Activated T-cell treated with anti-CD3 and anti-CD28 coated beads, Interleukin-2, amount 50 U/mL, for 72 hours (primary cell): ENCODE measurements at regions not wholly inside any gene's neighbourhood (a gene's known extent, or its start where the extent isn't known, plus 50 kb on each side); places are given as distances from the start of the nearest gene placed in this dataset.
A peak's percentile ranks its signal among the peaks of the same experiment; 100 is the strongest.

ENCODE experiments used
- ATAC-seq, 2 donors: fragments of 150-1000 bp; cut with Tn5 transposase; replicated peaks in 1 of 2; 2 replicates each; pipeline ENCODE4 v1.10.0; 2021; ENCODE audit warnings: moderate library complexity in 2 of 2, mild to moderate bottlenecking in 1 of 2
- DNase-seq, 2 donors: peaks; one replicate each; pipeline ENCODE4 v3.0.0; 2021 to 2022; ENCODE audit warnings: mixed read lengths in 1 of 2
- H3K27ac Mint-ChIP-seq: one replicate; pipeline ENCODE4 v1.8.0; 2022; ENCODE audit warnings: mild to moderate bottlenecking, moderate library complexity, mixed read lengths
- H3K27me3 Mint-ChIP-seq: one replicate; pipeline ENCODE4 v1.8.0; 2022; ENCODE audit warnings: low read depth, mixed read lengths
- H3K36me3 Mint-ChIP-seq, 2 donors: one replicate each; pipeline ENCODE4 v1.8.0; 2022; ENCODE audit warnings: mixed read lengths in 2 of 2, mild to moderate bottlenecking in 1 of 2; ENCODE audit not compliant: insufficient read depth in 2 of 2
- H3K4me1 Mint-ChIP-seq: one replicate; pipeline ENCODE4 v1.8.0; 2022; ENCODE audit warnings: low read depth, mixed read lengths
- H3K4me3 Mint-ChIP-seq, 2 donors: one replicate each; pipeline ENCODE4 v1.8.0; 2022; ENCODE audit warnings: mild to moderate bottlenecking in 2 of 2, mixed read lengths in 2 of 2, moderate library complexity in 2 of 2
- H3K9me3 Mint-ChIP-seq, 2 donors: one replicate each; pipeline ENCODE4 v1.8.0; 2022; ENCODE audit warnings: mixed read lengths in 2 of 2

DNA sequence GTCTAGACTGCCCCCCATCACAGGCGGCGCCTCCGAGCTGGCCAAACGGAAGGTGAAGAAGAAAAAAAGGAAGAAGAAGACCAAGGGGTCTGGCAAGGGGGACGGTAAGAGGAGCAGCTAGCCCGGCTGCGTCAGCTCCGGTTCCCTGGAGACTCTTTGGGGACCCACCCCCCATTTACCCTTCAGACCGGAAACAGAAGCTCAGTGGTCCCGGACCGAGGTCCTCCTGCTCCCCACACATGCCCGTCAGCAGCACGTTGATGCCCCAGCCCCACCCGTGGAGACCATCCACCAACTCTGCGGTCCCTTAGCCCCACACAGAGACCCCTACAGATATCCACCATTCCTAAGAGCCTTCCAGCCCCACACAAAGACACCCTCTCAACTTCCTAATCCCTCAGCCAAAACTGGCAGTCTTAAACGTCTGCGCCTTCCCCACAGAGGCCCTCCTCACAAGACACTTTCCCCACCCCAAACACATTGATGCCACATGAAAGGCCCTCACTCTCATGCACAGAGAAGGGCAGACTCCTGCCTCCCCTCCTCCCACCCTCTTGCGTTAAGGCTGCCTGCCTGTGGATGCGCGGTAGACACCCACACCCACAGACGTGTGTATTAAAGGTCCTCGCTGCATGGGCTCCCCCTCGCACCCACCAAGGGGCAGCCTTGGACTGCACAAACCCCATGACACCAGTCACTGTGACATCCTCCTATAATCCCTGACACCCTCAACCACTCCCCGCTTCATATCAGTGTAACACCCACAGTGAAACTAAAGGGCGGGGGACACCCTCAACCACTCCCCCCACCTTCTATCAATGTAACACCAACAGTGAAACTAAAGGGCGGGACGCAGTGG, 58.2 kb upstream of the RPH3AL start:
- peaks cover 24 to 34% of the 10 kb centered on the region in 2 donors for H3K36me3 Mint-ChIP-seq
- H3K9me3 Mint-ChIP-seq = no peaks in the 10 kb centered on the region
- H3K4me3 Mint-ChIP-seq = peak overlapping the region; percentile 91 to 96
- no peaks in the 10 kb centered on the region for H3K27me3 Mint-ChIP-seq
- peak; percentile 70 to 73 for ATAC-seq
- peak; percentile 66 to 73 for DNase-seq
- peak overlapping the region; percentile 99 for H3K27ac Mint-ChIP-seq
- peaks cover 77% of the 10 kb centered on the region for H3K4me1 Mint-ChIP-seq

DNA sequence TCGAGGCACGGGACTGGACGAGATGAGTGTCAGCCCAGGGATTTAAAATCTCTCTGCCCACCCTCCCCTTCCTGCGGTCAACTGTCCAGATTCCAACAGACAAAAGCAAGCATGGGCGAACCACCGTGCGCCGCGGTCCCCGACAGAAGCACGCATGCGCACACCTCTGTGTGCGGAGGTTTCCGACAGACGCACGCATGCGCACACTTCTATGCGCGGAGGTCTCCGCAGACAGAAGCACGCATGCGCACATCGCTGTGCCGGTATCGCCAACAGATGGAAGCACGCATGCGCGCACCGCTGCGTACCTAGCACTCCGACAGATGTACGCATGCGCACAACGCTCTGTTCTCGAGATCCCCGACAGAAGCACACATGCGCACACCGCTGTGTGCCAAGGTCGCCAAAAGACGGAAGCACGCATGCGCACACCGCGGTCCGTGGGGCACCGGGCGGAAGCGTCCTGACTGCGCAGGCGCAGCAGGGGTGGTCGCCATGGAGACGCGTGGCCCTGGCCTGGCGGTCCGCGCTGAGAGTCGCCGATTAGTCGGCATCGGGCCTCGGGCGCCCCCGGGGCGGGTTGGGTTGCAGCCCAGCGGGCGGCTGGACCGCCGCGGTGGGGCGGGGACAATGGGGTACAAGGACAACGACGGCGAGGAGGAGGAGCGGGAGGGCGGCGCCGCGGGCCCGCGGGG, 57.4 kb upstream of the RPH3AL start:
- peak; percentile 74 to 75 for ATAC-seq
- Mint-ChIP-seq H3K4me1 (peaks cover 73% of the 10 kb centered on the region), H3K9me3 (no peaks in the 10 kb centered on the region), H3K4me3 (peak overlapping the region; percentile 91 to 96), H3K27me3 (no peaks in the 10 kb centered on the region), H3K36me3 (peaks cover 19 to 30% of the 10 kb centered on the region in 2 donors), H3K27ac (peak overlapping the region; percentile 99)
- DNase-seq = peak; percentile 99

DNA sequence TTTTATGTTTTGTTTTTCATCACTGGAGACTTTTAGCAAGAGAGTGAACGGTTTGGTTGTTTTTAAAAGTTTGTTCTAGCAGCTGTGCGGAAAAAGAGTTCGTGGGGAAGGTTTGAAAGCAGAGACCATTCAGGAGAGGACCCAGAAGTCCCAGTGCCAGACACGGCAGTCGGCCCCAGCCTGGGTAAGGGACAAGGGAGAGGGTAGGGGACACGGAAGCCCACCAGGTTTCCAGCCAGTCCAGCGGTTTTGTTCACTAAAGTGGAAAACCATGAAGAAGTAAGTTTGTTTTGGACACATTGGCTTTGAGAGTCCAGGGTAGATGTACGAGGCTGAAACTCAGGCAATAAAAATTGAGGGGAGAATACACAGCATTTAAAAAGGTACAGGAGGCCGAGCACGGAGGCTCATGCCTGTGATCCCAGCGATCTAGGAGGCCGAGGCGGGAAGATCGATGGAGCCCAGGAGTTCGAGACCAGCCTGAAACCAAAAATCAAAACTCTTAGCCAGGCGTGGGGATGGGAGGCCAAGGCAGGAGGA, 56.8 kb upstream of the RPH3AL start:
- H3K27me3 Mint-ChIP-seq = no peaks in the 10 kb centered on the region
- peak overlapping the region; percentile 91 to 96 for H3K4me3 Mint-ChIP-seq
- H3K4me1 Mint-ChIP-seq = peaks cover 67% of the 10 kb centered on the region
- peak overlapping the region; percentile 99 for H3K27ac Mint-ChIP-seq
- H3K36me3 Mint-ChIP-seq = peaks cover 17 to 26% of the 10 kb centered on the region in 2 donors
- DNase-seq = no peak
- H3K9me3 Mint-ChIP-seq = no peaks in the 10 kb centered on the region
- no peak for ATAC-seq

DNA sequence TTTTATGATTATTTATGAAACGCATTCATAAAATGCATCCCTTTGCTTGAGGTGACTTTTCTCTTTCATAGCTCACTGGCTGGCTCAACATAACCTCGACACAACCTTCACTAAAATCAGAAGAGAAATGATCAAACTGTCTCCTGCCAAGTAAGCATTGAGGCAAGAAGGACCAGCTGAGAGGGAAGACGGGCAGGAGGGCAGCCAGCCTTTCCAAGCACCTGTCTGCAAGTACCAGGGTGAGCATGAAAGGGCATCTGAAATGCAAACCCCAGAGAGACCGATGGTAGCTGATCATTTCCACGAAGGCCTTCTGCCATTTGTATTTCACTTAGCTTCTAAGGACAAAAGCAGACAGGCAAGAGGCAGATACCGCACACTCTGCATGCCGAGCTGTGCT, 52.1 kb upstream of the RPH3AL start:
- no peaks in the 10 kb centered on the region for H3K27me3 Mint-ChIP-seq
- H3K36me3 Mint-ChIP-seq = peaks cover 9 to 12% of the 10 kb centered on the region in 2 donors

More for the DNA sequence above, 52.1 kb upstream of the RPH3AL start:
- Mint-ChIP-seq H3K9me3 (no peaks in the 10 kb centered on the region), H3K4me1 (peaks cover 26% of the 10 kb centered on the region), H3K27ac (peak overlapping the region; percentile 29), H3K4me3 (no peak overlapping the region)
- ATAC-seq = no peak
- DNase-seq = no peak
